ENCODE measurements at regions not wholly inside any gene's neighbourhood (a gene's known extent, or its start where the extent isn't known, plus 50 kb on each side); places are given as distances from the start of the nearest gene placed in this dataset.

- DNase-seq (ENCODE audit: insufficient read length, low spot score) (no peak), FAIRE-seq (no peak)
- no peak for TF ChIP-seq CTCF (IDR thresholded peaks at IDR 0.05; ENCODE audit: insufficient read depth, missing control alignments)
Observed at GRCh38 chr14:22088614-22089342, 415.2 kb upstream of the OR4E1 start.

- DNase-seq (ENCODE audit: insufficient read length, low spot score) (no peak), FAIRE-seq (no peak)
- TF ChIP-seq CTCF (IDR thresholded peaks at IDR 0.05; ENCODE audit: insufficient read depth, missing control alignments) = no peak
Observed at GRCh38 chr14:22086131-22086530, 412.5 kb upstream of the OR4E1 start.

GRCh38 chr14:22084393-22085281 is 411.0 kb upstream of the OR4E1 start:
- FAIRE-seq = no peak

GRCh38 chr14:22081337-22081736 is 407.7 kb upstream of the OR4E1 start:
- DNase-seq (ENCODE audit: insufficient read length, low spot score) = no peak
- no peak for FAIRE-seq
- TF ChIP-seq CTCF (IDR thresholded peaks at IDR 0.05; ENCODE audit: insufficient read depth, missing control alignments) = no peak

More at GRCh38 chr14:22084393-22085281, 411.0 kb upstream of the OR4E1 start:
- TF ChIP-seq CTCF (IDR thresholded peaks at IDR 0.05; ENCODE audit: insufficient read depth, missing control alignments) = peak; percentile 64
- DNase-seq (ENCODE audit: insufficient read length, low spot score) = no peak

- no peak for FAIRE-seq
- DNase-seq (ENCODE audit: insufficient read length, low spot score) = no peak
- no peak for TF ChIP-seq CTCF (IDR thresholded peaks at IDR 0.05; ENCODE audit: insufficient read depth, missing control alignments)
Observed at GRCh38 chr14:22079766-22080165, 406.1 kb upstream of the OR4E1 start.

- FAIRE-seq (no peak), DNase-seq (ENCODE audit: insufficient read length, low spot score) (no peak)
- TF ChIP-seq CTCF (IDR thresholded peaks at IDR 0.05; ENCODE audit: insufficient read depth, missing control alignments) = no peak
Observed at GRCh38 chr14:22073801-22074200, 400.2 kb upstream of the OR4E1 start.

Data from D721Med (cell line).